Lower leg skin (tissue), 3 donors: ENCODE measurements at regions not wholly inside any gene's neighbourhood (a gene's known extent, or its start where the extent isn't known, plus 50 kb on each side); places are given as distances from the start of the nearest gene placed in this dataset.

ENCODE experiments used
- CTCF ChIP-seq, 3 donors: fragments of 450-650 bp; IDR thresholded peaks; one replicate each; pipeline ENCODE4 v1.5.1; 2016; ENCODE audit warnings: antibody characterized with exemption in 3 of 3, mild to moderate bottlenecking in 3 of 3, moderate library complexity in 2 of 3
- POLR2A ChIP-seq, 2 donors: fragments of 450-650 bp; IDR thresholded peaks; one replicate each; pipeline ENCODE4 v1.6.1; 2016 to 2017; ENCODE audit warnings: antibody characterized with exemption in 2 of 2, mild to moderate bottlenecking in 1 of 2, moderate library complexity in 1 of 2

GRCh38 chr14:62213516-62213915 lies 451.3 kb downstream of the SNAPC1 start:
- no peak for TF ChIP-seq POLR2A (IDR thresholded peaks at IDR 0.05)
- no peak for TF ChIP-seq CTCF (IDR thresholded peaks at IDR 0.05)
